IPS-18c (cell line): ENCODE measurements at regions not wholly inside any gene's neighbourhood (a gene's known extent, or its start where the extent isn't known, plus 50 kb on each side); places are given as distances from the start of the nearest gene placed in this dataset.

Source experiments
- H3K4me3 ChIP-seq: 2 replicates; pipeline ENCODE4 v1.7.0; 2013; ENCODE audit warnings: low read depth, mild to moderate bottlenecking, low read length, moderate library complexity; ENCODE audit not compliant: insufficient read depth
- H3K9me3 ChIP-seq: one replicate; pipeline ENCODE4 v1.6.1; 2013; ENCODE audit warnings: mild to moderate bottlenecking, low read length, moderate library complexity; ENCODE audit not compliant: control insufficient read depth, insufficient read depth

- Histone ChIP-seq H3K9me3 (peaks cover 2% of the 10 kb centered on the region), H3K4me3 (no peak overlapping the region)
Observed at GRCh38 chr18:38074298-38074876, 508.8 kb upstream of the CELF4 start.

GRCh38 chr18:38067821-38068220, 502.2 kb upstream of the CELF4 start:
- no peak overlapping the region for H3K4me3 ChIP-seq
- H3K9me3 ChIP-seq: peaks cover 3% of the 10 kb centered on the region

GRCh38 chr18:38067086-38067485, 501.5 kb upstream of the CELF4 start:
- Histone ChIP-seq H3K9me3 (peaks cover 3% of the 10 kb centered on the region), H3K4me3 (no peak overlapping the region)

GRCh38 chr18:38052879-38053590, 487.4 kb upstream of the CELF4 start:
- no peaks in the 10 kb centered on the region for H3K9me3 ChIP-seq
- no peak overlapping the region for H3K4me3 ChIP-seq

- H3K9me3 ChIP-seq: no peaks in the 10 kb centered on the region
- H3K4me3 ChIP-seq: no peak overlapping the region
Observed at GRCh38 chr18:38047820-38048219, 482.2 kb upstream of the CELF4 start.

- no peak overlapping the region for H3K4me3 ChIP-seq
- no peaks in the 10 kb centered on the region for H3K9me3 ChIP-seq
Observed at GRCh38 chr18:38046651-38047050, 481.1 kb upstream of the CELF4 start.

GRCh38 chr18:38045845-38046244, 480.2 kb upstream of the CELF4 start:
- H3K9me3 ChIP-seq: no peaks in the 10 kb centered on the region
- H3K4me3 ChIP-seq: no peak overlapping the region

GRCh38 chr18:38042211-38042890, 476.8 kb upstream of the CELF4 start:
- H3K9me3 ChIP-seq: no peaks in the 10 kb centered on the region
- no peak overlapping the region for H3K4me3 ChIP-seq

- Histone ChIP-seq H3K9me3 (no peaks in the 10 kb centered on the region), H3K4me3 (no peak overlapping the region)
Observed at GRCh38 chr18:38038242-38038641, 472.6 kb upstream of the CELF4 start.

GRCh38 chr18:38035193-38035592, 469.6 kb upstream of the CELF4 start:
- H3K4me3 ChIP-seq: no peak overlapping the region
- H3K9me3 ChIP-seq: no peaks in the 10 kb centered on the region

GRCh38 chr18:38033282-38033681, 467.7 kb upstream of the CELF4 start:
- H3K9me3 ChIP-seq: no peaks in the 10 kb centered on the region
- H3K4me3 ChIP-seq: no peak overlapping the region

GRCh38 chr18:38032516-38032915, 466.9 kb upstream of the CELF4 start:
- Histone ChIP-seq H3K4me3 (no peak overlapping the region), H3K9me3 (no peaks in the 10 kb centered on the region)

GRCh38 chr18:38028946-38029345, 463.3 kb upstream of the CELF4 start:
- no peaks in the 10 kb centered on the region for H3K9me3 ChIP-seq
- no peak overlapping the region for H3K4me3 ChIP-seq

- H3K4me3 ChIP-seq: no peak overlapping the region
Observed at GRCh38 chr18:38025433-38026038, 459.9 kb upstream of the CELF4 start.

GRCh38 chr18:38023871-38024270, 458.3 kb upstream of the CELF4 start:
- Histone ChIP-seq H3K9me3 (no peaks in the 10 kb centered on the region), H3K4me3 (no peak overlapping the region)

More at GRCh38 chr18:38025433-38026038, 459.9 kb upstream of the CELF4 start:
- no peaks in the 10 kb centered on the region for H3K9me3 ChIP-seq

GRCh38 chr18:38022234-38022633, 456.6 kb upstream of the CELF4 start:
- Histone ChIP-seq H3K9me3 (no peaks in the 10 kb centered on the region), H3K4me3 (no peak overlapping the region)

GRCh38 chr18:38019292-38019691, 453.7 kb upstream of the CELF4 start:
- H3K9me3 ChIP-seq: no peaks in the 10 kb centered on the region
- H3K4me3 ChIP-seq: no peak overlapping the region
